Panc1 (cell line): ENCODE measurements at regions not wholly inside any gene's neighbourhood (a gene's known extent, or its start where the extent isn't known, plus 50 kb on each side); places are given as distances from the start of the nearest gene placed in this dataset.

Source experiments
- POLR2AphosphoS5 ChIP-seq: IDR thresholded peaks from 2 replicates; pipeline ENCODE4 v1.6.1; 2012; ENCODE audit warnings: mild to moderate bottlenecking, low read depth, low read length, moderate library complexity
- SIN3A ChIP-seq: IDR thresholded peaks from 2 replicates; pipeline ENCODE4 v1.6.1; 2012; ENCODE audit warnings: low read depth, mild to moderate bottlenecking, low read length, moderate library complexity, borderline replicate concordance; ENCODE audit not compliant: insufficient read depth
- TCF7L2 ChIP-seq: IDR thresholded peaks from 2 replicates; pipeline ENCODE4 v1.6.1; 2011; ENCODE audit warnings: mild to moderate bottlenecking, low read depth, low read length, inconsistent platforms
- TF ChIP-seq, protein P1 (sequence below): fragments of 450-650 bp; IDR thresholded peaks from 2 replicates; pipeline ENCODE4 v1.5.1; 2017; ENCODE audit warnings: mild to moderate bottlenecking
- TF ChIP-seq, protein P2 (sequence below), 2 experiments: IDR thresholded peaks; 2 replicates each; pipeline ENCODE4 v1.6.1; 2011 to 2012; ENCODE audit warnings: low read depth in 2 of 2, control low read depth in 1 of 2, low read length in 1 of 2, mild to moderate bottlenecking in 1 of 2, moderate library complexity in 1 of 2; ENCODE audit not compliant: insufficient read depth in 1 of 2

DNA sequence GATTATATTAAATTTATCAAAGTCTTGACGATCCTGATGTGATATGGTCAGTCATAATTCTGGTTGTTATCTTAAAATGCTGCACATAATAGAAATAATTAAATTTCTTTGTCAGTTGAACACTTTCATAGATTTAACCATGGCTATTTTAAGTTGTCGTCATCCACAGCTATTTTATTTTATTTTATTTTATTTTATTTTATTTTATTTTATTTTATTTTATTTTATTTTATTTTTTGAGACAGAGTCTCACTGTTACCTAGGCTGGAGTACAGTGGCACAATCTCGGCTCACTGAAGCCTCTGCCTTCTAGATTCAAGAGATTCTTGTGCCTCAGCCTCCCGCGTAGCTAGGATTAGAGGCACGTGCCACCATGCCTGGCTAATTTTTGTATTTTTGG, 90.5 kb upstream of the KCNK12 start:
- no peak for TF ChIP-seq POLR2AphosphoS5
- no peak for TF ChIP-seq SIN3A
- TF ChIP-seq, protein P1, sequence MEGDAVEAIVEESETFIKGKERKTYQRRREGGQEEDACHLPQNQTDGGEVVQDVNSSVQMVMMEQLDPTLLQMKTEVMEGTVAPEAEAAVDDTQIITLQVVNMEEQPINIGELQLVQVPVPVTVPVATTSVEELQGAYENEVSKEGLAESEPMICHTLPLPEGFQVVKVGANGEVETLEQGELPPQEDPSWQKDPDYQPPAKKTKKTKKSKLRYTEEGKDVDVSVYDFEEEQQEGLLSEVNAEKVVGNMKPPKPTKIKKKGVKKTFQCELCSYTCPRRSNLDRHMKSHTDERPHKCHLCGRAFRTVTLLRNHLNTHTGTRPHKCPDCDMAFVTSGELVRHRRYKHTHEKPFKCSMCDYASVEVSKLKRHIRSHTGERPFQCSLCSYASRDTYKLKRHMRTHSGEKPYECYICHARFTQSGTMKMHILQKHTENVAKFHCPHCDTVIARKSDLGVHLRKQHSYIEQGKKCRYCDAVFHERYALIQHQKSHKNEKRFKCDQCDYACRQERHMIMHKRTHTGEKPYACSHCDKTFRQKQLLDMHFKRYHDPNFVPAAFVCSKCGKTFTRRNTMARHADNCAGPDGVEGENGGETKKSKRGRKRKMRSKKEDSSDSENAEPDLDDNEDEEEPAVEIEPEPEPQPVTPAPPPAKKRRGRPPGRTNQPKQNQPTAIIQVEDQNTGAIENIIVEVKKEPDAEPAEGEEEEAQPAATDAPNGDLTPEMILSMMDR = no peak
- TF ChIP-seq TCF7L2 = no peak
- TF ChIP-seq, protein P2, sequence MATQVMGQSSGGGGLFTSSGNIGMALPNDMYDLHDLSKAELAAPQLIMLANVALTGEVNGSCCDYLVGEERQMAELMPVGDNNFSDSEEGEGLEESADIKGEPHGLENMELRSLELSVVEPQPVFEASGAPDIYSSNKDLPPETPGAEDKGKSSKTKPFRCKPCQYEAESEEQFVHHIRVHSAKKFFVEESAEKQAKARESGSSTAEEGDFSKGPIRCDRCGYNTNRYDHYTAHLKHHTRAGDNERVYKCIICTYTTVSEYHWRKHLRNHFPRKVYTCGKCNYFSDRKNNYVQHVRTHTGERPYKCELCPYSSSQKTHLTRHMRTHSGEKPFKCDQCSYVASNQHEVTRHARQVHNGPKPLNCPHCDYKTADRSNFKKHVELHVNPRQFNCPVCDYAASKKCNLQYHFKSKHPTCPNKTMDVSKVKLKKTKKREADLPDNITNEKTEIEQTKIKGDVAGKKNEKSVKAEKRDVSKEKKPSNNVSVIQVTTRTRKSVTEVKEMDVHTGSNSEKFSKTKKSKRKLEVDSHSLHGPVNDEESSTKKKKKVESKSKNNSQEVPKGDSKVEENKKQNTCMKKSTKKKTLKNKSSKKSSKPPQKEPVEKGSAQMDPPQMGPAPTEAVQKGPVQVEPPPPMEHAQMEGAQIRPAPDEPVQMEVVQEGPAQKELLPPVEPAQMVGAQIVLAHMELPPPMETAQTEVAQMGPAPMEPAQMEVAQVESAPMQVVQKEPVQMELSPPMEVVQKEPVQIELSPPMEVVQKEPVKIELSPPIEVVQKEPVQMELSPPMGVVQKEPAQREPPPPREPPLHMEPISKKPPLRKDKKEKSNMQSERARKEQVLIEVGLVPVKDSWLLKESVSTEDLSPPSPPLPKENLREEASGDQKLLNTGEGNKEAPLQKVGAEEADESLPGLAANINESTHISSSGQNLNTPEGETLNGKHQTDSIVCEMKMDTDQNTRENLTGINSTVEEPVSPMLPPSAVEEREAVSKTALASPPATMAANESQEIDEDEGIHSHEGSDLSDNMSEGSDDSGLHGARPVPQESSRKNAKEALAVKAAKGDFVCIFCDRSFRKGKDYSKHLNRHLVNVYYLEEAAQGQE (IDR thresholded peaks at IDR 0.05; ENCODE audit: insufficient read depth in 1 of 2, low read depth in 2 of 2, low read length in 1 of 2) = no peak
